ENCODE measurements at regions not wholly inside any gene's neighbourhood (a gene's known extent, or its start where the extent isn't known, plus 50 kb on each side); places are given as distances from the start of the nearest gene placed in this dataset.
"Not testable (repeated sequence)": the region's sequence is repeated elsewhere in the genome, so short reads cannot be mapped to it uniquely, and the experiment has no call there.

DNA sequence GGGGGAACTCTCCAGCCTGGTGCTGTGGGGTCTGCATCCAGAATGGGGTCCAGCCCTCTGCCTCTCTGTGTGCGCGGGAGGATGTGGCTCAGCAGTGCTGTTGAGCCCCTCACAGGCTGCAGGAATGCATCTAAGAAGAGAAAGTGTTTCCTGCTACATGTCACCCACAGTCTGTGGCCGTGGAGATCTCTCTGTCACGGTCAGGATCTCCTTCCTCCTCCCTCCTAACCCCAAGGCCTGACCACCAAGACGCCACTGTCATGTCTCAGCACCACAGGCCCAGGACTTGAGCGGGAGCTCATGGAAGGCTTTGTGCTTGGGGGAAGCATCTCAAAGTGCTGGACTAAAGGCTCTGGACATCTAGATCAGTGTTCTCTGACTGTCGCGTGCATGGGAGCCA, 90.1 kb downstream of the SREK1 start:
- DNase-seq, result no peak

- no peak for DNase-seq
These were observed 94.3 kb downstream of the SREK1 start for GRCh38 chr5:66238435-66238834.

DNA sequence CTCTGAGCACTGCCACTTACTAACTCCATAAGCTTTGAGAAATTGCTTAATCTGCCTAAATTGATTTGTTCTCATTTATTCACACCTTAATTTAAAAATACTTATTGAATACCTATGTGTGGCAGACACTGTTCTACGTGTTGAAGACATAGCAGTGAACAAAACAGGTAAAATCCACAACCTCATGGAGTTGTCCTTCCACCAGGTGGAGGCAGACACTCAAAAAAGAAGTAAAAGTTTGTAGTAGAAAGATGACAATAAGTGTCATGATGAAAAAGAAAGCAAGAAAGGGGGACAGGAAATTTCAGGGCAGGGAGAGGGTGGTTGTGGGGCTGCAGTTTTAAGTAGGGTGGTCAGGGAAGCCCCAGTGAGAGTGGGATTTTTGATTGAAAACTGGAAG, 94.9 kb downstream of the SREK1 start:
- DNase-seq, result no peak

GRCh38 chr5:66241136-66241825, 97.2 kb downstream of the SREK1 start:
- no peak for DNase-seq

DNA sequence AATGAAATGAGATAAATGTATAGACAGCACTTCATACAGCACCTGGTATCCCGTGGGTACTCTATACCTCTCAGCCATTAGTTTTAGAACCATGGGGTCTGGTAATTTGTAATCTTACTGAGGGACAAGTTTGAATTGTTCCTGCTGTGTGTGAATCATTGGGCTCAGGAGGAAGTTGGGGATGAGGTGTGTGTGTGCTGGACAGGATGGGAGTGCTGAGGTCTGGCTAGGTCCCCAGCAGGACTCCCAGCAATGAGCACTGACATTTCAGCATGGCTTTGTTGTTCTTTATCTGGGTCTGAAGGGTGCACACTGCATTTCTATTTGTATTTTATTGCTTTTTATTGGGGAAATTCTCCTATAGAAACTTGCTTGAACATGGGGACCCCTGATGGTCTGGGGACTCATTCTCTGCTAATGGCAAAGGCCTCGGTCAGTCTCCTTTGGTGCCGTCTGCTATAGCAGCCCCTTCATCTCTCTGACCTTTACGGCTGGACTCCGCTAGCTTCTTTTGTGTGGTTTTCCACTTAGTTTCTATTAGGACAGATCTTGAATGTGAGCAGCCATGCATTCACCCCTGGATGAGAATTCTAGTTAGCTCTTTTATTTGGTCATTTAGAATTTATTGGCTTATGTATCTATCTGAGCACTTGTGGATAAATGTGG, 98.1 kb downstream of the SREK1 start:
- DNase-seq, result no peak

DNA sequence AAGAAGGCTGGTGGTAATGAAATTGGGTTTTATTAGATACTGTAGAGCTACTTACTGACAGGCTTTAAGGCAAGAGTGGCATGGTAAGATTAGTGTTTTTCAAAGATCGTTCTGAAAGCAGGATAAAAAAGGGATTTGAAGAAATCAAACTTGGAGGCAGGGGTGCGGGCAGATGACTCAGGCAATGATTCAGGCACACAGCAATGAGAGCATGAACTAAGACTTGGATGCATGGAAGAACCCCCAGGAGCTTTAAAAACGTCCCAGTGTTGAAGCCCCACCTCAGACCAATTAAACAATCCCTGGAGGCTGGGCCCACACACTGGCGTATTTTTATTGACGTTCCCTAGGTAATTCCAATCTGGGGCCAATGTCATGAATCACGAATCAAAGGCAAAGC, 102.5 kb downstream of the SREK1 start:
- no peak for DNase-seq

GRCh38 chr5:66247176-66247960, 103.3 kb downstream of the SREK1 start:
- DNase-seq, result no peak

DNA sequence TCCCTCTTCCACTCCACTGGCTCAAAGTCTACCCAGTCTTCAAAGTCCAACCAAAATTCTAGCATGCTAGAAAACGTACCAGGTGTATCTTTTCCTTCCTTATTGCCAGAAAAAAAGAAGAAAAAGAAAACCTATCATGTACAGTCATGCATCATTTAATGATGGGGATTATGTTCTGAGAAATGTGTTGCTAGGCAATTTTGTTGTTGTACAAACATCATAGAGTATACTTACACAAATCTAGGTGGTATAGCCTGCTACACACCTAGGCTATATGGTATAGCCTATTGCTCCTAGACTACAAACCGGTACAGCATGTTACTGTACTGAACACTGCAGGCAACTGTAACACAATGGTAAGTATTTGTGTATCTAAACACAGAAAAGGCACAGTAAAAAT, 104.8 kb downstream of the SREK1 start:
- no peak for DNase-seq

- DNase-seq, result no peak
These were observed 105.8 kb downstream of the SREK1 start for GRCh38 chr5:66249920-66250319.

- DNase-seq, result no peak
These were observed 108.7 kb downstream of the SREK1 start for GRCh38 chr5:66252849-66253248.

- DNase-seq, result no peak
These were observed 111.6 kb downstream of the SREK1 start for GRCh38 chr5:66255714-66256113.

- no peak for DNase-seq
These were observed 129.0 kb downstream of the SREK1 start for GRCh38 chr5:66273121-66273520.

- DNase-seq, result no peak
These were observed 132.9 kb downstream of the SREK1 start for GRCh38 chr5:66276986-66277385.

GRCh38 chr5:66277981-66278380, 133.9 kb downstream of the SREK1 start:
- peak; percentile 30 for DNase-seq

- no peak for DNase-seq
These were observed 137.2 kb downstream of the SREK1 start for GRCh38 chr5:66281294-66281693.

GRCh38 chr5:66284588-66285342, 140.7 kb downstream of the SREK1 start:
- no peak for DNase-seq

- no peak for DNase-seq
These were observed 141.3 kb downstream of the SREK1 start for GRCh38 chr5:66285343-66285922.

DNA sequence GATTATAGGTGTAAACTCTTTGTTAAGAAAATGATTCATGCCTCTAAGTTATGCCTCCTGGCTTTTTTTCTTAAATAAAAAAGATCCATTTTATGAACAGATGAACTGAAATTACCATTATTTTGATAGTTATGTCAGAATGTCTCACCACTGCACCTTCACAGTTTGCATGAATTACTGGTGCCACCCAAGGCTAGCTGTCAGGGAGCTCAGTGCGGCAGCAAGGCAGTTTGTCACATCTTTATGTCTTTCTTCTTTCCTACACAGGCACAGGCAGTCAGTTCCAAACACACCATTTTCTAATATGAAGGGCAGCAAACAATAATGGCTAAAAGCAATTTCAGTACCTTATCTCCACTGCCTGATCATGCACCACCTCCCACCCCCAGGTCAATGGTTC, 147.7 kb downstream of the SREK1 start:
- no peak for DNase-seq

GRCh38 chr5:66293851-66294250, 149.8 kb downstream of the SREK1 start:
- DNase-seq, result not testable (repeated sequence)

DNA sequence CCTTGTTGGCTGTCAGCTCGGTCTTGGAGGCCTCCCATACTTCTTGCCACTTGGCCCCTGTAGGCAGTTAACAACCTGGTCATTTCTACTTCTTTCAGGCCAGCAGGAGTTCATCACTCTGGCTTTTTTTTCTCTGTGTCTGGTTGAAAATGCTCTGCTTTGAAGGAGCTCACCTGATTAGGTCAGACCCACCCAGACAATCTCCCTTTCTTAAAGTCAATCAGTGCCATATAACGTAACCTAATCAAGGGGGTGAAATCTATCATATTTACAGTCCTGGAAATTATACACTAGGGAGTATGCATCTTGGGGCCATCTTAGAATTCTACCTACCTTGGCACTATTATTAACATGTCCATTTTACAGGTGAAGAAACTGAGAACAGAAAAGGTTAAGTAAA, 155.4 kb downstream of the SREK1 start:
- no peak for DNase-seq

DNA sequence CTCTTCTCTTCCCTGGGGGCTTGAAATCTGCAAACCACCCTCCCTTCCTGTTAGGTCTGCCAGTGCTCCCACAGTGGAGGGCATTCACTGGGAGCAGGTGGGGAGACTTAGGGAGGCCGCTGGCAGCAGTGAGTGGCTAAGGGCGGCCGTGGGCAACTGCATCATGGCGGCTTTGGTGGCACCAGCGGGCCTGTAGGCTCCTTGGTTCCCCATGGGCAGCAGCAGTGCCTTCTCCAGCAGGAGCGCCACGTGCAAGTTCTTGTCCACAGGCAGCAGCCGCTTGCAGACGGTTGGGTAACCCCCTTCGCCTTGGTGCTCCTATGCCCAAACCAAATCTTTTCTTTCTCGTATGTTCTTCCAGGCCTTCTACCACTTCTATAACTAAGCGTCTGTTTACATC, 158.2 kb downstream of the SREK1 start:
- DNase-seq, result no peak
